Liver (tissue), 8 donors: ENCODE measurements at regions not wholly inside any gene's neighbourhood (a gene's known extent, or its start where the extent isn't known, plus 50 kb on each side); places are given as distances from the start of the nearest gene placed in this dataset.

ENCODE experiments used
- DNase-seq: peaks from one replicate; pipeline ENCODE4 v3.0.0-alpha.2; 2017; ENCODE audit warnings: low spot score
- H3K27ac ChIP-seq, 2 donors: one replicate each; pipeline ENCODE4 v1.7.0; 2013; ENCODE audit warnings: inconsistent platforms in 2 of 2, low read length in 2 of 2, control low read depth in 1 of 2, low read depth in 1 of 2, mild to moderate bottlenecking in 1 of 2
- H3K27me3 ChIP-seq, 4 donors: one replicate each; pipeline versions ENCODE4 v1.6.1 to v1.7.0; 2013; ENCODE audit warnings: low read length in 3 of 4, inconsistent platforms in 1 of 4, mild to moderate bottlenecking in 1 of 4, moderate library complexity in 1 of 4; ENCODE audit not compliant: control insufficient read depth in 4 of 4, insufficient read depth in 4 of 4
- H3K36me3 ChIP-seq, 4 donors: one replicate each; pipeline versions ENCODE4 v1.6.1 to v1.7.0; 2013; ENCODE audit warnings: low read length in 3 of 4, mild to moderate bottlenecking in 3 of 4, low read depth in 1 of 4, moderate library complexity in 1 of 4; ENCODE audit not compliant: control insufficient read depth in 4 of 4, insufficient read depth in 3 of 4
- H3K4me1 ChIP-seq, 4 donors: one replicate each; pipeline versions ENCODE4 v1.6.1 to v1.7.0; 2013; ENCODE audit warnings: low read length in 3 of 4, mild to moderate bottlenecking in 3 of 4, moderate library complexity in 1 of 4; ENCODE audit not compliant: control insufficient read depth in 4 of 4, insufficient read depth in 4 of 4
- H3K4me3 ChIP-seq, 3 donors: one replicate each; pipeline versions ENCODE4 v1.6.1 to v1.7.0; 2013; ENCODE audit warnings: low read length in 3 of 3, control low read depth in 1 of 3, low read depth in 1 of 3, mild to moderate bottlenecking in 1 of 3
- H3K9ac ChIP-seq, 2 donors: one replicate each; pipeline ENCODE4 v1.7.0; 2013; ENCODE audit warnings: low read length in 2 of 2, mild to moderate bottlenecking in 2 of 2, moderate library complexity in 2 of 2, control low read depth in 1 of 2, low read depth in 1 of 2
- H3K9me3 ChIP-seq, 4 donors: one replicate each; pipeline versions ENCODE4 v1.6.1 to v1.7.0; 2013; ENCODE audit warnings: low read length in 3 of 4; ENCODE audit not compliant: control insufficient read depth in 4 of 4
- CTCF ChIP-seq: fragments of 150-350 bp; IDR thresholded peaks from 2 replicates; pipeline ENCODE4 v1.5.1; 2017; ENCODE audit warnings: improper control_type of control experiment, low read depth, low read length; ENCODE audit not compliant: missing input control
- EGR1 ChIP-seq, 2 donors: IDR thresholded peaks; 2 replicates each; pipeline ENCODE4 v1.6.1; 2016 to 2018; ENCODE audit warnings: antibody characterized with exemption in 2 of 2, low read depth in 2 of 2
- FOXA1 ChIP-seq: IDR thresholded peaks from 2 replicates; pipeline ENCODE4 v1.6.1; 2016; ENCODE audit warnings: antibody characterized with exemption
- FOXA2 ChIP-seq: IDR thresholded peaks from 2 replicates; pipeline ENCODE4 v1.6.1; 2016; ENCODE audit warnings: antibody characterized with exemption
- GABPA ChIP-seq, 2 donors: IDR thresholded peaks in 1 of 2; conservative IDR thresholded peaks in 1 of 2; 2 replicates each; pipeline ENCODE4 v1.6.1; 2016; ENCODE audit warnings: antibody characterized with exemption in 2 of 2, mild to moderate bottlenecking in 1 of 2, moderate library complexity in 1 of 2
- HNF4A ChIP-seq, 2 donors: conservative IDR thresholded peaks; 2 replicates each; pipeline ENCODE4 v1.6.1; 2016; ENCODE audit warnings: antibody characterized with exemption in 2 of 2, mild to moderate bottlenecking in 2 of 2
- HNF4G ChIP-seq: IDR thresholded peaks from 2 replicates; pipeline ENCODE4 v1.6.1; 2016; ENCODE audit warnings: antibody characterized with exemption
- JUND ChIP-seq, 2 donors: IDR thresholded peaks; 2 replicates each; pipeline ENCODE4 v1.6.1; 2016; ENCODE audit warnings: antibody characterized with exemption in 2 of 2
- MAX ChIP-seq: IDR thresholded peaks from 2 replicates; pipeline ENCODE4 v1.6.1; 2016; ENCODE audit warnings: antibody characterized with exemption
- NR2F2 ChIP-seq: IDR thresholded peaks from 2 replicates; pipeline ENCODE4 v1.6.1; 2016; ENCODE audit warnings: antibody characterized with exemption
- RAD21 ChIP-seq, 2 donors: IDR thresholded peaks; 2 replicates each; pipeline ENCODE4 v1.6.1; 2016; ENCODE audit warnings: antibody characterized with exemption in 2 of 2, mild to moderate bottlenecking in 2 of 2
- RXRA ChIP-seq, 2 donors: IDR thresholded peaks; 2 replicates each; pipeline ENCODE4 v1.6.1; 2017 to 2018; ENCODE audit warnings: antibody characterized with exemption in 2 of 2, mild to moderate bottlenecking in 1 of 2
- SP1 ChIP-seq: IDR thresholded peaks from 2 replicates; pipeline ENCODE4 v1.6.1; 2018; ENCODE audit warnings: antibody characterized with exemption, mild to moderate bottlenecking
- TAF1 ChIP-seq: conservative IDR thresholded peaks from 2 replicates; pipeline ENCODE4 v1.6.1; 2016; ENCODE audit warnings: antibody characterized with exemption, mild to moderate bottlenecking
- YY1 ChIP-seq: IDR thresholded peaks from 2 replicates; pipeline ENCODE4 v1.6.1; 2016; ENCODE audit warnings: antibody characterized with exemption, mild to moderate bottlenecking
- ZBTB33 ChIP-seq: IDR thresholded peaks from 2 replicates; pipeline ENCODE4 v1.6.1; 2016; ENCODE audit warnings: antibody characterized with exemption
- WGBS: extraction: QIAGEN DNeasy Blood & Tissue Kit; methylation state at CpG from one replicate; pipeline ENCODE4 v1.1.7; 2013; 5-methylcytosine and 5-hydroxymethylcytosine counted together
- TF ChIP-seq, protein P1 (sequence below): IDR thresholded peaks from 2 replicates; pipeline ENCODE4 v1.6.1; 2016; ENCODE audit warnings: antibody characterized with exemption, mild to moderate bottlenecking
- TF ChIP-seq, protein P2 (sequence below): IDR thresholded peaks from 2 replicates; pipeline ENCODE4 v1.6.1; 2016; ENCODE audit warnings: antibody characterized with exemption
- donor health status: healthy.
- donor health status: healthy.
- donor health status: healthy.
- donor health status: healthy.
- donor health status: healthy.

DNA sequence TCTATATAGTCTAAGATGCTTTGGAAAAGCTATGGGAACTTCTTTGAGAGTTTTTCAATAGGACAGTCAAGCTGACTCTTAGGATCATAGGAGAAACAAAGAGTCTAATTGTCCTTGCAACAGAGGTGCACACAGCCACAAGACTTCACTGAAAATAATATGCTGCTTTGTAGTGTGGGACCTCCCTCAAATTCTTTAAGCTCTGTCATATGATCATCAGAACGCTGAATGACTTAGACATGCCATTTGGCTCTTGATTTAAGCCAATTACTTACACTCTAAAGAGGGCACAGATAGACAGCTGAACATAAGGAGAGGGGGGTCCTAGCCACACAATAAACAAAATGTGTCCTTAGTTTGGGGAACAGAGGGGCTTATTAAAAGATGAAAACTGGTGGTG lies 818.7 kb upstream of the GJE1 start:
- no peaks in the 10 kb centered on the region for H3K9me3 ChIP-seq
- H3K9ac ChIP-seq: no peak overlapping the region
- H3K36me3 ChIP-seq: no peaks in the 10 kb centered on the region
- TF ChIP-seq RXRA (IDR thresholded peaks at IDR 0.05) (no peak), NR2F2 (no peak), FOXA2 (no peak), TAF1 (no peak), HNF4A (conservative IDR thresholded peaks at IDR 0.05) (no peak), JUND (IDR thresholded peaks at IDR 0.05) (no peak), RAD21 (IDR thresholded peaks at IDR 0.05) (no peak), SP1 (no peak), GABPA (IDR thresholded peaks at IDR 0.05 in 1 of 2, conservative IDR thresholded peaks at IDR 0.05 in 1 of 2) (no peak), ZBTB33 (no peak), YY1 (no peak), MAX (no peak), EGR1 (IDR thresholded peaks at IDR 0.05; ENCODE audit: low read depth in 2 of 2) (no peak), CTCF (no peak), FOXA1 (no peak), HNF4G (no peak)
- TF ChIP-seq, protein P1, sequence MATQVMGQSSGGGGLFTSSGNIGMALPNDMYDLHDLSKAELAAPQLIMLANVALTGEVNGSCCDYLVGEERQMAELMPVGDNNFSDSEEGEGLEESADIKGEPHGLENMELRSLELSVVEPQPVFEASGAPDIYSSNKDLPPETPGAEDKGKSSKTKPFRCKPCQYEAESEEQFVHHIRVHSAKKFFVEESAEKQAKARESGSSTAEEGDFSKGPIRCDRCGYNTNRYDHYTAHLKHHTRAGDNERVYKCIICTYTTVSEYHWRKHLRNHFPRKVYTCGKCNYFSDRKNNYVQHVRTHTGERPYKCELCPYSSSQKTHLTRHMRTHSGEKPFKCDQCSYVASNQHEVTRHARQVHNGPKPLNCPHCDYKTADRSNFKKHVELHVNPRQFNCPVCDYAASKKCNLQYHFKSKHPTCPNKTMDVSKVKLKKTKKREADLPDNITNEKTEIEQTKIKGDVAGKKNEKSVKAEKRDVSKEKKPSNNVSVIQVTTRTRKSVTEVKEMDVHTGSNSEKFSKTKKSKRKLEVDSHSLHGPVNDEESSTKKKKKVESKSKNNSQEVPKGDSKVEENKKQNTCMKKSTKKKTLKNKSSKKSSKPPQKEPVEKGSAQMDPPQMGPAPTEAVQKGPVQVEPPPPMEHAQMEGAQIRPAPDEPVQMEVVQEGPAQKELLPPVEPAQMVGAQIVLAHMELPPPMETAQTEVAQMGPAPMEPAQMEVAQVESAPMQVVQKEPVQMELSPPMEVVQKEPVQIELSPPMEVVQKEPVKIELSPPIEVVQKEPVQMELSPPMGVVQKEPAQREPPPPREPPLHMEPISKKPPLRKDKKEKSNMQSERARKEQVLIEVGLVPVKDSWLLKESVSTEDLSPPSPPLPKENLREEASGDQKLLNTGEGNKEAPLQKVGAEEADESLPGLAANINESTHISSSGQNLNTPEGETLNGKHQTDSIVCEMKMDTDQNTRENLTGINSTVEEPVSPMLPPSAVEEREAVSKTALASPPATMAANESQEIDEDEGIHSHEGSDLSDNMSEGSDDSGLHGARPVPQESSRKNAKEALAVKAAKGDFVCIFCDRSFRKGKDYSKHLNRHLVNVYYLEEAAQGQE: no peak
- TF ChIP-seq, protein P2, sequence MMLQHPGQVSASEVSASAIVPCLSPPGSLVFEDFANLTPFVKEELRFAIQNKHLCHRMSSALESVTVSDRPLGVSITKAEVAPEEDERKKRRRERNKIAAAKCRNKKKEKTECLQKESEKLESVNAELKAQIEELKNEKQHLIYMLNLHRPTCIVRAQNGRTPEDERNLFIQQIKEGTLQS: no peak
- 87% methylated on average over 1 of the region's 1 CpG for WGBS
- H3K4me3 ChIP-seq: no peak overlapping the region
- DNase-seq: no peak
- H3K27me3 ChIP-seq: no peaks in the 10 kb centered on the region
- no peak overlapping the region for H3K27ac ChIP-seq
- H3K4me1 ChIP-seq: no peaks in the 10 kb centered on the region

DNA sequence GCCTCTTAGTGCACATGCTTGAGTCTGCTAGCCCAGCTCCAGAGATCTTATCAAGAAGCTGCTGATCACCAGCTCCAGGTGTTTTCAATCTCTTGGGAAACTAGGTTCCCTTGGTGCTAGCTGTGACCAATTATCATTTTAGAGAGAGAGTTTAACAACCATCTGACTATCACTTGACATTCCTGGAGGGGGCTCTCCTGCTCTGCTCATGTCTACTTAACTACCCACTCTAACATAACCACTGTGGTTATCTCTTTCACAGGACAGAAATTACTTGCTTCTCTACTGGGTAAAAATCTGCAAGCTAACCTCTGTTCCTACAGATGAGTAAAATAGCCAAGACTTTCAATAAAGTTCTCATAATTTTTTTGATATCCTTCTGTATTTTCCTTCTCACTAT lies 823.4 kb upstream of the GJE1 start:
- Histone ChIP-seq H3K9ac (no peak overlapping the region), H3K36me3 (no peaks in the 10 kb centered on the region), H3K27ac (no peak overlapping the region), H3K4me3 (no peak overlapping the region), H3K9me3 (no peaks in the 10 kb centered on the region), H3K4me1 (no peaks in the 10 kb centered on the region), H3K27me3 (no peaks in the 10 kb centered on the region)
- peak in 1 of 2 donors; percentile 42 for TF ChIP-seq RAD21 (IDR thresholded peaks at IDR 0.05)
- TF ChIP-seq SP1: no peak
- DNase-seq: no peak
